8988T (cell line): ENCODE measurements at regions not wholly inside any gene's neighbourhood (a gene's known extent, or its start where the extent isn't known, plus 50 kb on each side); places are given as distances from the start of the nearest gene placed in this dataset.
"Not testable (repeated sequence)": the region's sequence is repeated elsewhere in the genome, so short reads cannot be mapped to it uniquely, and the experiment has no call there.

Experiments used
- DNase-seq: peaks from one replicate; pipeline ENCODE4 v3.0.0; 2011

DNA sequence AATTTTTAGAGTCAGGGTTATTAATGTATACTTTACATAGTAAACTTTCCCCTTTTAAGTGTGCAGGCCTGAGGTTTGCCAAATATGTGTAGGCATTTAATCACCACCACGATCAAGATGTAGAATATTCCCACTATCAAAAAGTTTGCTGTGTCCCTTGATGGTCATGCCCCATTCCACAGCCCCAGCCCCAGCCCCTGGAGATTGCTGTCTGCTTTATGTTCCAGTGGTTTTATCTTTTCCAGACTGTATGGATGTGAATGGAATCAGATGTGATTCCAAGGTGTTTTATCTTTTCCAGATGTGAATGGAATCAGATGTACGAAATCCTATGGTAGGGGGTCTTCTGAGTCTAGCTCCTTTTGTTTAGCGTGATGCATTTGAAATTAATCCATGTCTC lies 93.1 kb upstream of the B3GAT1 start:
- DNase-seq = no peak

DNA sequence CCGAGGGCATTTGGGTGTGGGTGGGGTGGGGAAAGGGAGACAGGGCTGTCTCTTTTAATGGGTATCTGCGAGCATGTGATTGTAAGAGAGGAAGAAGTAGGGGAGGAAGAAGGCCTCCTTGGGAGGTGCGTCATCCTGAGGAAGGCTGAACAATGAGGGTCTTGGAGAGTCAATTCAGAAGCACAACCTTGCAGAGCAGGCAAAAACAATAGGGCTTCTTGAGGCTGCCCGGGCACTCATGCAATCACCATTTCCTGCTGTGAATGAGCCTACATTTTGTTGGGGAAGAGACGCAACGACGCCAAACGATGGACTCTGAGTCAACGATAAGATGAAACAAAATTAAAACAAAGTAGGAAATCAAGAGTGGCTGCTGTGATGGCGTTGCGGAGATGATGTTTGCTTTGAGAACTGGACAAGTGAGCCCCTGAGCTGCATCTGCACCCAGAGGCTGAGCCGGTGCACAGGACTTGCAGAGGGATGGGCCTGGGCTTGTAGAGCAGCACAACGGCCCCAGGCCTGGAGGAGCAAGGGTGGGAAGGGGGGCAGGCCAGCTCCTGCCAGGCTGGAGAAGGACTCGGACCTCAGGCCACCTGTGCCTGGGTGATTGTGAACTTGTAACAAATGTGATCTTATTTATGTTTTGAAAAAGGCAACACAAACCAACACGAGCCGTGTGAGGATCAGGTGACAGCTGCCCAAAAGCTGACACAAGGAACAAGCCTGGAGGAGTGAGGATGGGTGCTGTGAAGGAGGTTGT lies 92.3 kb upstream of the B3GAT1 start:
- DNase-seq = no peak

DNA sequence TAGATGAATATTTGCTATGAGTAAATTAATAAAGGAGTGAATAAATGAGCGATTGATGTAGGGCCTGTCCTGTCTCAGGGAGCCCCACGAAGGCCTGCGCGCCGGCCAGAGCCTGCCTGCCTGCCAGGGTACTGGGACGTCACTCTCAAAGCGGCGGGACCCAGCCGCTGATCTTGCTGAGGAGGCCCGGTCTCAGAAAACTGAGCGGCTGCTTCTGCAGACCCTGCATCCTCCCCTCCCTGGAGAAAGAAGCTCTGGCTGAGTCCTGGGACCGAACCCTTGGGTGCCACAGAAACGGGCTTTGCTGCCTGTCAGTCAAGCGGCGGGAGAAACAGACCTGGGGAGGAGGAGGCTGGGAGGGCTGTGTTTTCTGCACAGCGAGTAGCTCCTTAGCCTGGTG lies 91.6 kb upstream of the B3GAT1 start:
- DNase-seq = no peak

DNA sequence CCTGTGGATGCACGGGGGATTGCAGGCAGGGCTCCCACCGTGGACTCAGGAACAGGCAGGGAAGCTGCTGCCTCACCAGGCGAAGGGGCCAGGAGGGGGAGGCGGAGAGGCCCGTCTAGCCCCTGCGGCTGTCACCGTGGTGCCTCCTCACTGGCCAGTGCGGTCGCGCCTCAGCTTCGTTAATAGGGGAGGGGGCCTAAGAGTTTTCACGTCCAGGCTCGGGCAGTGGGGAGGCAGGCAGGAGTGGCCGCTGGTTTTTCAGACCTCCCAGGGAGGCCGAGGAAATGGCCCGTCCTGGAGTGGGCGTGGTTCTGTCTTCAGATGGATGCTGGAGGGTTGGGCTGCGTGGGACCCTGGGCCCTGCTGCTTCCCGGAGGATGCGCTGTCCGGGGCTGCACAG lies 91.1 kb upstream of the B3GAT1 start:
- DNase-seq = no peak

DNA sequence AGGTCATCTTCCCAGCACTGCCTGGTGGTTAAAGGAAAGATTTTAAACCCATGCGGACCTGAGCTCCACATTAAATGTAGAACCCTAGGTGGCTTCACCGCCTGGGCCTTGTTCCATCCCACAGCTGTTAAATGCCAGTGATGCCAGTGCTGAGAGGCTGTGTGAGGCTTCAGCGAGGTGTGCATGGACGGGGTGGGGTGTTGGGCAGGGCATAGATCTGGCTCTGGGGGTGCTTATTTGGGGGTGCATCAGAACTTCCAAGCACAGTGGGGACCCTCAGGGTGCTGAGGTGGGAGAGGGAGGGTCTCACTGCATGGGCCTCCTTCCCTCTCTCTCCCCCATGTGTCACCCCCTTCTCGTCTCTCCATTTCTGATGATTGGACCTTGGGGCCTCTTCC lies 90.1 kb upstream of the B3GAT1 start:
- no peak for DNase-seq

DNA sequence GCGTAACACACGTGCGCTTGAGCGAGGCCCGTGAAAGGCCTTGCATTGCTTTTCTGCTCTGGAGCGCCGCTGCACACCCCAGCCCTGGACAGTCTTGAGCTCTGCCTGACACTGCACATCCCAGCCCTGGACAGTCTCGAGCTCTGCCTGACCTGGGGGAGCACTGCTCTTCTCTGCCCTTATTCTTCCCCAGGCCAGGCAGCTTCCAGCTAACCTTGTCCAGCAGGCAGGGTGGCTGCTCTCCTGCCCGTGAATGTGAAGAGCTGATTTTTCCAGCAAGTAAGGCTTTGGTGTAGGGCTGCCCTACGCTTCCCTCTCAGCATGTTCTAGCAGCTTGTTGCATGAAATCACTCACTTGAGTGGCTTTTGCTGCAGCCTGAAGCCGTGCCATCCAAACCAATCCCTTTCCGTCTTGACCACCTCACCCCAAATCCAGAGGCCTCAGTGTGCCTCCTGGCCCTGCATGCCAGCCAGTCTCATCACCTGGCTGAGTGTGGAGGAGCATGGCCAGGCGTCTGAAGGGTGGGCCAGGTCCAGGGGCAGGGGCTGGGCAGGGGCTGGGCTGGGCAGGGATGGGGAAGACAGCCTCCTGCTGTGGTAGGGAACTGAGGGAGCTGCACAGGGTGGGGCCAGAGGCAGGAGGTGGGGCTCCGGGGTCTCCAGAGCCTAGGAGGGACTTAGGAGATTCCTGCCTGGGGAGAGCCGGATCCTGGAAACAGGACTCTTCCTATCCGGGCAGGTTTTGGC lies 89.5 kb upstream of the B3GAT1 start:
- DNase-seq = no peak

DNA sequence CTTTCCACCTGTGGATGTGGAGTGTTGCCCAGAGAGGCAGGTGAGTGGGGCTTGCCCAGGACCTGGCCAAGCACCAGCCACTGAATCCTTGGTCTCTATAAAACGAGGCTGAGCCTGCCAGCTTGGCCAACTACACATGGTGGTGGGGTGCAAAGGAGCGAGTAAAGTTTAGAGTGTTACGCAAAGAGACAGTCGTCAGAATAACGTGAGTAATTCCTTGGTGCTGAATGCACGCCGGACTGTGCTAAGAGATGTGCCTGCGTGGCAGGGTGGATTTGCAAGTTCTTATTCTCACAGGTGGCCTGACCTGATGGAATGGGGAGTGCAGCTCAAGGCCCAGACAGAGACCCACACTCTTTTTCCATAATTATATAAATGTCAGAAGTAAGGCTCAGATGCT lies 88.6 kb upstream of the B3GAT1 start:
- no peak for DNase-seq

DNA sequence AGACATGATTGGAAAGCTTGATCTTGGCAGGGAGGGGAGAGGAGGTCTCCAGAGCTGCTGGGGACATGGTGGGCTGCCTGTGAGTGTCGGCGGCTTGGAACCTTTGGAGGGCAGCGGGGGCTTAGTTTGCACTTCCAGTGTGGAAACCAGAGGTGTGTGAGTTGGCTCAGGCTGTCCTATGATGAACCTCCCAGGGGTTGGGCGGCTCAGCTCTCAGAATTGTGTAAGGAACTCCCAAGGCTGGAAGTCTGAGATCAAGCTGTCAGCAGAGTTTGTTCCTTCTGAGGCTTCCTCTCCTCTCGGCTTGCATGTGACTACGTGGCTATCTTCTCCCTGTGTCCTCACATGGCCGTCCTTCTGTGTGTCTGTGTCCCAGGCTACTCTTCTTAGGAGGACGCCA lies 87.9 kb upstream of the B3GAT1 start:
- DNase-seq = no peak

DNA sequence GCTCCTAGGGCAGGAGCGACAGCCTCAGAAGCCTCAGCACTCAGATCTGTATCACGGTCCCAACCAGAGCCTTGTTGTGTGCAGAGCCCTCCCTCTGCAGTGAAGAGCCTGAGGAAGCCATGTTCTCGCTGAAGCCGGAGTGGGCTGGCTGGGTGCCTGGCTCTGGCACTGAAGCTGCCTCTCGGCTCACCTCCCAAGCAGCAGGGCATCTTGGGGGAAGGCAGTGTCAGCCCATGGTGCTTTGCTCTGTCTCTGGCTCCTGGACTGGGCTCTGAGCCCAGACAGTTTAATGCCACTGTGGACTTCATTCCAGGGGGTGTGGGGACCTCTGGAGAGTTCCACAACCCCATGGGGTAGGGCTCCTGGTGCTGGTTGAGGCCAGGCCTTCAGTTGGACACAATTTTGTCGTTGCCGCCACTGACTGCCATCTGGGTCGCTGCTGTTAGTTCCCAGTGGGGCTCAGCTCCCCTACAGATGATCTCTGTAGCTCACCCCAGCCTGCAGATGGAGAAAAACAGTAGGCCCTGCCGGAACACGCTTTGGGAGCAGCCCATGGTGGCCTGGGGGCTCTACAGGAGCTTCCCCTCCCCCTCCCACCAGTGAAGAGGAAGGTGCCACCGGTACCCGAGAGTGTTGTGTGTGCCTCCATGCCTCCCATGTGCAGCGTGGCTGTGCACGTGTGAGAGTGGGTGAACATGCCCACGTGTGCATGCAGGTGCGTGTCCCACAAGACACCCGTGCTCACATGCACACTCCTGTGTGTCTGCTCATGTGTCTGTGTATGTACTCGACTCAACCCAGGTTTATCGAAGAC lies 86.5 kb upstream of the B3GAT1 start:
- DNase-seq = no peak

DNA sequence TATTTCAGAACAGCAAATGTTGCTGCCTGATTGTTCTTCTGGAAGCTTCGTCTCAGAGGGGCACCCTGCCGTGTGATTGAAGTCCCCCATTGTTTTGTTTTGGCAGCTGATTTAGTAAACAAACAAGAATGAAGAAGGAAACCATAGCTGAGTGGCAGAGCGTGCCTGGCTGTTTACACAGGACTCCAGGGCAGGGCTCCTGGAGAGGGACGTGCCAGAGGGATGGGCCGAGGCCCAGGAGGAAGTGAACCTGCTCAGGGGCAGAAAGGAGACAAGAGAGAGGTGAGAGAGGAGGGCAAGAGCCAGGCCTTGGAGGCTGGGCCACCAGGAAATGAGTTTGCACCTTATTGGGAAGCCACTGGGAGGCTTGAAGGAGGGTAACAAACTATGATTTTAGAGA lies 85.5 kb upstream of the B3GAT1 start:
- no peak for DNase-seq

DNA sequence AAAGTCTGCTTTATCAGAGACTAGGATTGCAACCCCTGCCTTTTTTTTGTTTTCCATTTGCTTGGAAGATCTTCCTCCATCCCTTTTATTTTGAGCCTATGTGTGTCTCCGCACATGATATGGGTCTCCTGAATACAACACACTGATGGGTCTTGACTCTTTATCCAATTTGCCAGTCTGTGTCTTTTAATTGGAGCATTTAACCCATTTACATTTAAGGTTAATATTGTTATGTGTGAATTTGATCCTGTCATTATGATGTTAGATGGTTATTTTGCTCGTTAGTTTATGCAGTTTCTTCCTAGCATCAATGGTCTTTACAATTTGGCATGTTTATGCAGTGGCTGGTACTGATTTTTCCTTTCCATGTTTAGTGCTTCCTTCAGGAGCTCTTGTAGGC lies 84.0 kb upstream of the B3GAT1 start:
- DNase-seq = not testable (repeated sequence)

DNA sequence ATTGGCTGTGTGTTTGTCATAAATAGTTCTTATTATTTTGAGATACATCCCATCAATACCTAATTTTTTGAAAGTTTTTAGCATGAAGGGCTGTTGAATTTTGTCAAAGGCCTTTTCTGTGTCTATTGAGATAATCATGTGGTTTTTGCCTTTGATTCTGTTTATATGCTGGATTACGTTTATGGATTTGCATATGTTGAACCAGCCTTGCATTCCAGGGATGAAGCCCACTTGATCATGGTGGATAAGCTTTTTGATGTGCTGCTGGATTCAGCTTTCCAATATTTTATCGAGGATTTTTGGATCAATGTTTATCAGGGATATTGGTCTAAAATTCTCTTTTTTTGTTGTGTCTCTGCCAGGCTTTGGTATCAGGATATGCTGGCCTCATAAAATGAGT lies 82.4 kb upstream of the B3GAT1 start:
- not testable (repeated sequence) for DNase-seq

DNA sequence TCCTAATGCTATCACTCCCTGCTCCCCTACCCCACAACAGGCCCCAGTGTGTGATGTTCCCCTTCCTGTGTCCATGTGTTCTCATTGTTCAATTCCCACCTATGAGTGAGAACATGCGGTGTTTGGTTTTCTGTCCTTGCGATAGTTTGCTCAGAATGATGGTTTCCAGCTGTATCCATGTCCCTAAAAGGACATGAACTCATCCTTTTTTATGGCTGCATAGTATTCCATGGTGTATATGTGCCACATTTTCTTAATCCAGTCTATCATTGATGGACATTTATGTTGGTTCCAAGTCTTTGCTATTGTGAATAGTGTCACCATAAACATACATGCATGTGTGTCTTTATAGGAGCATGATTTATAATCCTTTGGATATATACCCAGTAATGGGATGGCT lies 80.4 kb upstream of the B3GAT1 start:
- DNase-seq = not testable (repeated sequence)

DNA sequence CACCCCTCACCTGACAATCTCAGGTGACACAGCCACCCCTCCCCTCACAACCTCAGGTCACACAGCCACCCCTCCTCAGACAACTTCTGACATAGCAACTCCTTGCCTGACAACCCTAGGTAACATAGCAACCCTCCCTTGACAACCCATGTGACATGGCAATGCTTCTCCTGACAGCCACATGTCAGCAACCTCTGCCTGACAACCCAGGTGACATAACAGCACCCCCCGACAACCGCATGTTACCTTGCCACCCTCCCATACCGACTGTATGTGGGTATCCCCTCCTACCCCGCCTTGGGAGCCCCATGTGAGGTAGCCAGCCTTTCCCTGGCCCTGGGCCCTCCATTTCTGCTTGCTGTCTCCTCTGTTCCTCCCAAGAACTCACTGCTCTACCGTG lies 77.7 kb upstream of the B3GAT1 start:
- no peak for DNase-seq

DNA sequence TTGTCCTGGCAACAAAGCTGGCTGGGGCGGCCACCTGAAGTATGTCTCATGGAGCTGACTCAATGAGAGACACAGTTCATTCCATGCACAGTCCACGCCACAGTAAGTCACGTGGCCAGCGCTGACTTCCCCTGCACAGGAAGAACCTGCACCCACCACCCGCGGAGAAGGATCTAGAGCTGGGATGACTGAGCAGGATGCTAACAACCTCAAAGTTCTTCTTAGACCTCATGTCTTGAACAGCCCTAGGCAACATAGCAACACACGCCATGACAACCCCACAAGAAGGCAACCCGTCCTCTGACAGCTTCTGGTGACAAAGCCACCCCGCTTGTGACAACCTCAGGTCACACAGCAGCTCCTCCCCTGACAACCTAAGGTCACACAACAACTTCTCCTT lies 76.9 kb upstream of the B3GAT1 start:
- no peak for DNase-seq

DNA sequence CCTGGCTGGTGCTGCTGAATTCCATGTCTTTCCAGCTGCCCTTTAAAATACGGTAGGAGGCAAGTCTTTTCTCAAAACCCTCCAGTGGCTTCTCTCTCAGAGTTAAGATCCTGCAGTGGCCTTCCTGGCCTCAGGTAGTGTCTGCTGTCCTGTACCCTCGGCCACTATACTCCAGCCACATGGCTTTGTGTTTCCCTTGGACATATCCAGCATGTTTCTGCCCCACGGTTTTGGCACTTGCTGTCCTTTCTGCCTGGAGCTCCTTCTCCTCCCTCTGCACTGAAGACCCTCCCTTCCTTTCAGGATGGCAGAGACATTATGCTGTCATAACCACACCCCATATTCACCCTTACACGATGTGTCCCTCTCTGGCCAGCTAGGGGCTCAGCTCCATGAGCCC lies 76.5 kb upstream of the B3GAT1 start:
- DNase-seq = no peak

DNA sequence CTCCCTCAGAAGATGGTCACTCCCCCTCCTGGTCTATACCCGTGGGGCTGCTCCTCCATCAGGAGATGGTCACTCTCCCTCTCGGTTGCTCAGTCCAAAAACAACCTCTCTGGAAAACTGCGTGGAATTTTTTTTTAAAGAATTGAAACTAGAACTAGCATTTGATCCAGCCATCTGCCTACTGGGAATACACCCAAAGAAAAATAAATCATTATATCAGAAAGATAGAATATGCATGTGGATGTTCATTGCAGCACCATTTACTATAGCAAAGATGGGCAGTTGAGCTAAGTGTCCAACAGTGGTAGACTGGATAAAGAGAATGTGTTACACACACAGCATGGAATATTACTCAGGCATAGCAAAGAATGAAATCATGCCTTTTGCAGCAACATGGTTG lies 75.7 kb upstream of the B3GAT1 start:
- no peak for DNase-seq

DNA sequence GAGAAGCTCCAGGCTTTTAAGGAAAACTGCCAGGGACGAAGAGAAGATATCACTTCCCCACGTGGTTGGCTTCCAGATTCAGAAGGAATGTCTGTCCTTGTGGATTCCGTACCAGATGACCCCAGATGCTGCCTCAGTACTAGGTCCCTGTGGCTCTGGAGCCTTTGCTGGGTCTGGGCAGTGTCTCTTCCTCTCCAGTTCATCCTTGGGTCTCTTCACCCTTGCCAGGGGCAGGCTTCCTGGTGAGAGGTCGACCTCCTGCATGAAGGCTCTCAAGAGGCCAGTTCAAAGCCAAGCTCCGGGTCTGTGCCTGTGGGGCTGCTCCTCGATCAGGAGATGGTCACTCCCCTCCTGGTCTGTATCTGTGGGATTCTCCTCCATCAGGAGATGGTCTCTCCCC lies 74.7 kb upstream of the B3GAT1 start:
- no peak for DNase-seq

DNA sequence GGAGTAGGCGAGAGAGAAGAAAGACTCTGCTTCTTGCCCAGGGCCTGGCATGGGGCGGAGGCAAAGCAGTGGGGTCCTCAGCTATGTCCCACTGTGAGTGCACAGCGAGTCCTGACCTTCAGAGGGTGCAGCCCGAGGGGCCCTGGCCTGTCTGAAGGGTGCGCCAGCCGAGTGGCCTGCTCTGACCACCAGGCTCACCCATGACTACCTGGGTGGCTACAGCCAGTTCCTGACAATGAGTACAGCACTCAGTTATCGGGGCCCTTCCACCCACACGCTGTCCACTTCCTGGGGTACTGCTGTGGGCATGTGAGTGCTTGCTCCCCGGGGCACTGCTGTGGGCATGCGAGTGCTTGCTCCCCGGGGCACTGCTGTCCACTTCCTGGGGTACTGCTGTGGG lies 74.1 kb upstream of the B3GAT1 start:
- no peak for DNase-seq

DNA sequence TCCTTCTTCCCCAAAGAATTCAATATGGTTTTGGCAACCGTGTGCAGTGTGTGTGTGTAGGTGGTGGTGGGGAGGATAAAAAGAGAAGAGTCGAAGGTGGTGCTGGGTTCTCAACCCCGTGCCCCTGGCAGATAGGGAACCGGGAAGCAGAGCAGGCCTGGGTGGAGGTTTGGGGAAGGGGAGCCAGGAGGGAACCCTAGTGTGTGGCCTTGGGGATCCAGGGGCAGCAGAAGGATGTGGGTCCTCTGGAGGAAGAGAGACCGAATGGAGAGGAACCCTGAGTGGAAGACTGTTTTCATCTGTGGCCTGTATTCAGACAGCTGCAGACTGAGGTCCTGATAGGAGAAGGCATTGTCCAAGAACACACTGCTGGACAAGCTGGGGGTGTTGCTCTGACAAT lies 73.3 kb upstream of the B3GAT1 start:
- no peak for DNase-seq

DNA sequence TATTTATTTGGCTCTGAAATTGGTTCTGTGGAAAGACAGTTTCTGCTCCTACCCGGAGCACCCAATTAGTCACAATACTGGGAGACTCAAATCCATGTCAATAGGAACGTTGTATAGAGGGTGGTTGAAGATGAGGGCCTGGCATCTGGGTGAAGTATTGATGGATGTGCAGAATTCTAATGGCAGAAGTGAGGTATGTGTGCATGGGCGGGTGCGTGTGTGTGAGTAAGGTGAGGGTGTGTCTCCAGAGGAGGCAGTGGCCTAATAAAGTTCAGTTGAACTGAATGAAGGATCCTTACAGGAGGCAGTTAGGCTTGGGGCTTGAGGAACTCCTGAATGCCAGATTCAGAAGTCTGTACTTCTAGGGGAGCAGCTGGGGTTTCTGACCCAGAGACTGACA lies 71.8 kb upstream of the B3GAT1 start:
- DNase-seq = no peak

DNA sequence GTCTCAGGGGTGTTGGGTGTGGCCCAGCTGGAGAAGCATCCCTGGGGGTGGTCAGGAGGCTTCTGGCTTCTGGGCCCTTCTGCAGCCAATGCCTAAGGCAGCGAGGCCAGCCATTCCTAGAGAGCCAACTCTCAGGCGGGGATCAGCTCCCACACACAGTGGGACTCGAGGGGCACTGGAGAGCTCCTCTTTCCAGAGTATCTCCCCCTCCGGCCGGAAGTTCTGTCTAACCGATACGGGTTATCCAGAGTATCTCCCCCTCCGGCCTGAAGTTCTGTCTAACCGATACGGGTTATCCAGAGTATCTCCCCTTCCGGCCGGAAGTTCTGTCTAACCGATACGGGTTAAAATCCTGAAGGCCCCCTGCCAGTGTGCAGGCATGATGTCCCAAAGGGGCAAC lies 71.2 kb upstream of the B3GAT1 start:
- no peak for DNase-seq

DNA sequence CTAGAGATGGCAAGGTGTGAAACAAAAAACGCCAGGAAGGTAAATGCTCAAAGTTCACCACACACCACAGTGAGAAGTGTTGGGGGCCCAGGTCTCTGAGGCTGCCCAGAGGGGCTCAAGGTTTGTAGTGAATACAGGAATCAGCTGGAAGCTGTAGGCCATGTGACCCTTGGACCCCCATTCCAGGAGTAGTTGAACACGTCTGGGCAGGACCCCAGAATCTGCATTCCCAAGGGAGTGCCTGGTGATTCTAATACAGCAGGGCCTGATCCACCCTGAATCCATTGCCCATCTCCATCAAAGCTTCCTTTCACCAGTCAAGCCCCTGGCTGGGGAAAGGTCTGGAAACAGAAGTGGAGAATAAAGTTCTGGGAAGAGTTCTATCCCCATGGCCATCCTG lies 70.8 kb upstream of the B3GAT1 start:
- no peak for DNase-seq

DNA sequence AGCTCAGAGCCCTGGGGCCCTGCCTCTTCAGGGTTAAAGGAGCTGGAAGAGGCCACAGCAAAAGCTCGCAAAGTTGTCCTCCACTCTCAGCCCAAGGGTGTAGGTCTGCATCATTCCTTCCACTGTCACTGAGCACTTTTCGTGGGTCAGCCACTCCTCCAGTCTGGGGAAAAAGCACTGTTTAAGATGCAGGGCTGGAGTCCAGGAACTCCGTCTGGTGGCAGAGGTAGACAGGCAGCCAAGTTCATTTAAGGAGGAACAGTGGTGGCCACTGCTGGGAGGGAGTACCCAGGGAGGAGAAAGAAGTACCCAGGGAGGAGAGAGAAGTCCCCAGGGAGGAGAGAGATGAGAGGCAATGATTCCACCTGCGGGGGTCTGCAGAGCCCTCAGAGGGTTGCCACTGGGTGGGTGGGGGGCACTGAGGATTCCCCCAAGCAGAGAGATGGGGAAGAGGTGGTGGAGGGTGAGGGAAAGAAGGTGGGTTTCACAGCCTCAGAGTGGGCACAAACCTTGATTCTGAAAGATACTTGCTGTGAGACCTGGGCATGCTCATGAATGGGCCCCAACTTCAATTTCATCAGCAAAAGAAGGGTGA lies 70.0 kb upstream of the B3GAT1 start:
- DNase-seq = no peak
